GM12878 (cell line): ENCODE measurements at regions not wholly inside any gene's neighbourhood (a gene's known extent, or its start where the extent isn't known, plus 50 kb on each side); places are given as distances from the start of the nearest gene placed in this dataset.

Experiments used
- ATAC-seq: fragments of 200-7000 bp; cut with Tn5 transposase; 3 replicates; pipeline ENCODE4 v1.9.1; 2020; ENCODE audit warnings: mild to moderate bottlenecking, moderate library complexity
- BruUV-seq: library from RNA; stranded (reverse); fragments of 400-500 nt; replicated peaks from 2 replicates; lab custom pipeline; 2021; lab: Mats Ljungman, UMichigan
- CTCF ChIA-PET: fragments of 300-600 bp; sonication (Branson Sonifier 250); formaldehyde crosslinking; extraction: SDS; loops from one replicate; lab custom pipeline; 2021; ENCODE audit warnings: inconsistent platforms; lab: Yijun Ruan, JAX
- POLR2A ChIA-PET: fragments of 350-600 bp; formaldehyde crosslinking; extraction: SDS; loops from one replicate; lab custom pipeline; 2021; ENCODE audit warnings: inconsistent platforms; lab: Charles Lee
- RAD21 ChIA-PET: fragments of 300-600 bp; sonication (Branson Sonifier 250); formaldehyde crosslinking; loops from one replicate; lab custom pipeline; 2023; ENCODE audit warnings: antibody characterized with exemption; ENCODE audit not compliant: unreplicated experiment; lab: Charles Lee
- SMC1A ChIA-PET: fragments of 300-600 bp; sonication (Branson Sonifier 250); formaldehyde crosslinking; loops from one replicate; lab custom pipeline; 2023; ENCODE audit not compliant: unreplicated experiment, uncharacterized antibody; lab: Charles Lee
- DNase-seq: peaks from one replicate; pipeline ENCODE4 v3.0.0-alpha.2; 2011; ENCODE audit warnings: low read depth, low spot score
- FAIRE-seq: peaks from 3 replicates; lab custom pipeline; 2011; peaks lifted over from hg19 to GRCh38; lab: Jason Lieb, UNC
- H2AFZ ChIP-seq: 2 replicates; pipeline ENCODE4 v1.6.0; 2011; ENCODE audit warnings: low read depth, low read length, control low read depth; ENCODE audit not compliant: control insufficient read depth
- H3K27ac ChIP-seq: 2 replicates; pipeline ENCODE4 v1.5.1; 2011; ENCODE audit warnings: control low read depth; ENCODE audit not compliant: control insufficient read depth, insufficient read depth
- H3K27me3 ChIP-seq, 2 experiments: replicated peaks in 1 of 2; 2 replicates each; pipeline versions ENCODE4 v1.6.0 to v1.6.1; 2011; ENCODE audit warnings: low read length in 1 of 2; ENCODE audit not compliant: control insufficient read depth in 2 of 2, insufficient read depth in 2 of 2
- H3K36me3 ChIP-seq, 2 experiments: 2 replicates each; pipeline ENCODE4 v1.5.1; 2011; ENCODE audit warnings: low read length in 1 of 2; ENCODE audit not compliant: control insufficient read depth in 2 of 2, insufficient read depth in 2 of 2
- H3K4me1 ChIP-seq: 2 replicates; pipeline ENCODE4 v1.6.1; 2011; ENCODE audit warnings: mild to moderate bottlenecking, low read length, moderate library complexity, mixed read lengths; ENCODE audit not compliant: control insufficient read depth, insufficient read depth
- H3K4me2 ChIP-seq: 2 replicates; pipeline ENCODE4 v1.6.0; 2011; ENCODE audit warnings: control low read depth; ENCODE audit not compliant: control insufficient read depth, insufficient read depth
- H3K4me3 ChIP-seq: fragments of 200-600 bp; sonication (generic); 2 replicates; pipeline ENCODE4 v1.5.1; 2016
- H3K79me2 ChIP-seq: 2 replicates; pipeline ENCODE4 v1.6.0; 2011; ENCODE audit warnings: low read length; ENCODE audit not compliant: control insufficient read depth, insufficient read depth
- H3K9ac ChIP-seq: 2 replicates; pipeline ENCODE4 v1.8.0; 2011; ENCODE audit warnings: low read length, control low read depth, mixed read lengths; ENCODE audit not compliant: control insufficient read depth, insufficient read depth
- H3K9me3 ChIP-seq: replicated peaks from 3 replicates; pipeline ENCODE4 v1.5.1; 2011; ENCODE audit warnings: mild to moderate bottlenecking, low read length; ENCODE audit not compliant: control insufficient read depth, insufficient read depth
- H4K20me1 ChIP-seq: 2 replicates; pipeline ENCODE4 v1.6.0; 2011; ENCODE audit not compliant: control insufficient read depth, insufficient read depth
- ASH2L ChIP-seq: fragments of 300-600, 200-600 bp; sonication (generic); IDR thresholded peaks from 2 replicates; pipeline ENCODE4 v1.6.1; 2017; ENCODE audit warnings: low read depth, mild to moderate bottlenecking, borderline replicate concordance
- CBX3 ChIP-seq: fragments of 200-600 bp; sonication (generic); IDR thresholded peaks from 2 replicates; pipeline ENCODE4 v1.6.1; 2016; ENCODE audit warnings: low read depth, borderline replicate concordance
- CEBPB ChIP-seq, 2 experiments: fragments of 150-350 bp in 1 of 2; IDR thresholded peaks; 2 replicates each; pipeline ENCODE4 v1.6.1; 2012 to 2014; ENCODE audit warnings: low read depth in 2 of 2, low read length in 2 of 2, borderline replicate concordance in 1 of 2, inconsistent platforms in 1 of 2
- CEBPZ ChIP-seq: fragments of 150-350 bp; IDR thresholded peaks from 2 replicates; pipeline ENCODE4 v1.6.1; 2016; ENCODE audit warnings: low read depth, low read length
- CREM ChIP-seq: IDR thresholded peaks from 2 replicates; pipeline ENCODE4 v1.6.1; 2014; ENCODE audit warnings: antibody characterized with exemption, low read depth
- ESRRA ChIP-seq: IDR thresholded peaks from 2 replicates; pipeline ENCODE4 v1.6.1; 2012; ENCODE audit warnings: mild to moderate bottlenecking, low read length, improper control_type of control experiment
- GABPA ChIP-seq: IDR thresholded peaks from 2 replicates; pipeline ENCODE4 v1.6.1; 2014; ENCODE audit warnings: antibody characterized with exemption, low read depth, mild to moderate bottlenecking, inconsistent platforms
- KAT2A ChIP-seq: conservative IDR thresholded peaks from 2 replicates; pipeline ENCODE4 v1.6.1; 2011; ENCODE audit warnings: low read depth, low read length; ENCODE audit not compliant: control insufficient read depth
- MYC ChIP-seq: IDR thresholded peaks from 2 replicates; pipeline ENCODE4 v1.6.1; 2011; ENCODE audit warnings: mild to moderate bottlenecking, low read length, moderate library complexity, inconsistent platforms; ENCODE audit not compliant: insufficient read depth, insufficient replicate concordance, insufficient read length, severe bottlenecking
- ZNF384 ChIP-seq: IDR thresholded peaks from 2 replicates; pipeline ENCODE4 v1.6.1; 2012; ENCODE audit warnings: low read depth, mild to moderate bottlenecking, low read length, improper control_type of control experiment, borderline replicate concordance
- ZZZ3 ChIP-seq: IDR thresholded peaks from 2 replicates; pipeline ENCODE4 v1.6.1; 2011; ENCODE audit warnings: low read depth; ENCODE audit not compliant: control insufficient read depth, insufficient read length
- WGBS: methylation state at CpG from one replicate; pipeline ENCODE4 v1.1.6; 2016; ENCODE audit warnings: low lambda C conversion rate; ENCODE audit not compliant: insufficient replicate concordance, insufficient coverage; ENCODE audit errors: missing lambda C conversion rate; 5-methylcytosine and 5-hydroxymethylcytosine counted together
- in situ Hi-C: fragments of 300-500 bp; cut with MboI; formaldehyde crosslinking; loops from 9 replicates; pipeline ENCODE4 v1.14.3; 2018; ENCODE audit warnings: mixed read lengths
- intact Hi-C: fragments of 100-400 bp; cut with micrococcal nuclease; formaldehyde crosslinking; loops from one replicate; pipeline ENCODE4 v1.14.2; 2022; ENCODE audit not compliant: unreplicated experiment

GRCh38 chr20:4090756-4091489 is 57.7 kb upstream of the SMOX start:
- no peak for ATAC-seq
- POLR2A ChIA-PET: no interaction called here

More at GRCh38 chr20:4090756-4091489, 57.7 kb upstream of the SMOX start:
- 19% methylated on average over 6 of the region's 6 CpGs for WGBS
- BruUV-seq: no TSS peak
- H2AFZ ChIP-seq: no peak overlapping the region
- H3K4me2 ChIP-seq: no peak overlapping the region
- no peak overlapping the region for H3K4me3 ChIP-seq
- no peaks in the 10 kb centered on the region for H3K36me3 ChIP-seq
- SMC1A ChIA-PET: interaction anchor here (0.6 to 1.0 kb wide), 3 partner anchors 31 to 596 kb away, joined by 3 to 5 read pairs (median 3); no protein-coding TSS in a partner anchor
- DNase-seq (no peak), FAIRE-seq (no peak)
- intact Hi-C loops: no loop called here
- no peaks in the 10 kb centered on the region for H3K4me1 ChIP-seq
- no peaks in the 10 kb centered on the region; a peak in 1 of 4 replicates for H3K27me3 ChIP-seq
- H4K20me1 ChIP-seq: no peaks in the 10 kb centered on the region
- no peaks in the 10 kb centered on the region; the same call in 2 of the 3 replicates for H3K9me3 ChIP-seq
- RAD21 ChIA-PET: interaction anchor here (0.6 kb wide), 1 partner anchor 204 kb away, joined by 3 read pairs; no protein-coding TSS in a partner anchor
- H3K27ac ChIP-seq: no peak overlapping the region
- CTCF ChIA-PET: interaction anchor here (0.6 kb wide), 1 partner anchor 755 kb away, joined by 3 read pairs; no protein-coding TSS in a partner anchor
- H3K9ac ChIP-seq: no peak overlapping the region
- TF ChIP-seq ZNF384 (no peak), CEBPB (IDR thresholded peaks at IDR 0.05; ENCODE audit: borderline replicate concordance in 1 of 2, low read depth in 2 of 2, low read length in 2 of 2) (no peak), ESRRA (no peak), CBX3 (no peak), GABPA (no peak), KAT2A (no peak), CREM (no peak), CEBPZ (no peak), MYC (no peak), ASH2L (no peak), ZZZ3 (no peak)
- in situ Hi-C loops: no loop called here
- no peaks in the 10 kb centered on the region for H3K79me2 ChIP-seq
